A549 (cell line): ENCODE measurements at regions not wholly inside any gene's neighbourhood (a gene's known extent, or its start where the extent isn't known, plus 50 kb on each side); places are given as distances from the start of the nearest gene placed in this dataset.

Experiments
- ATAC-seq, 2 experiments: fragments of 200-7000 bp in 1 of 2; fragments of >200 bp in 1 of 2; cut with Nextera tagmentation in 1 of 2; cut with Tn5 transposase in 1 of 2; 3 replicates each; pipeline versions ENCODE4 v1.8.0 to v1.9.1; 2018 to 2020; ENCODE audit warnings: mild to moderate bottlenecking in 1 of 2, moderate library complexity in 1 of 2
- CTCF ChIA-PET: fragments of 300-600 bp; sonication (Branson Sonifier 250); formaldehyde crosslinking; extraction: SDS; loops from one replicate; lab custom pipeline; 2021; ENCODE audit warnings: antibody characterized with exemption, inconsistent platforms; lab: Yijun Ruan, JAX
- POLR2A ChIA-PET: fragments of 350-600 bp; formaldehyde crosslinking; extraction: SDS; loops from one replicate; lab custom pipeline; 2021; ENCODE audit warnings: antibody characterized with exemption, inconsistent platforms; lab: Yijun Ruan, JAX
- DNase-seq, 2 experiments: peaks; one replicate each; pipeline versions ENCODE4 v3.0.0 to v3.0.0-alpha.2; 2011 to 2016; ENCODE audit warnings: low read depth in 1 of 2, low spot score in 1 of 2
- FAIRE-seq: peaks from 2 replicates; lab custom pipeline; 2011; peaks lifted over from hg19 to GRCh38; lab: Jason Lieb, UNC
- H3K27ac ChIP-seq, 2 experiments: fragments of >200 bp; sonication (Bioruptor Twin); formaldehyde crosslinking; 3 replicates each; pipeline ENCODE4 v1.5.1; 2016 to 2017
- H3K4me1 ChIP-seq: fragments of >200 bp; sonication (Bioruptor Twin); formaldehyde crosslinking; 3 replicates; pipeline ENCODE4 v1.6.1; 2016
- H3K4me2 ChIP-seq: fragments of >200 bp; sonication (Bioruptor Twin); formaldehyde crosslinking; 3 replicates; pipeline ENCODE4 v1.6.1; 2016
- H3K4me3 ChIP-seq: fragments of >200 bp; sonication (Bioruptor Twin); formaldehyde crosslinking; 3 replicates; pipeline ENCODE4 v1.5.1; 2016
- H3K9me3 ChIP-seq: fragments of >200 bp; sonication (Bioruptor Twin); formaldehyde crosslinking; 3 replicates; pipeline ENCODE4 v1.6.1; 2016
- CBX2 ChIP-seq: fragments of 200-600 bp; sonication (generic); IDR thresholded peaks from 2 replicates; pipeline ENCODE4 v1.6.1; 2016; ENCODE audit warnings: low read depth, mild to moderate bottlenecking, borderline replicate concordance
- CBX8 ChIP-seq: fragments of 200-600 bp; sonication (generic); IDR thresholded peaks from 2 replicates; pipeline ENCODE4 v1.6.1; 2016
- CHD4 ChIP-seq: fragments of 200-600 bp; sonication (generic); IDR thresholded peaks from 2 replicates; pipeline ENCODE4 v1.6.1; 2016; ENCODE audit warnings: antibody characterized with exemption, mild to moderate bottlenecking, borderline replicate concordance
- E2F6 ChIP-seq: IDR thresholded peaks from 2 replicates; pipeline ENCODE4 v1.6.1; 2012; ENCODE audit warnings: low read depth, borderline replicate concordance
- EHMT2 ChIP-seq: fragments of 200-600 bp; sonication (generic); IDR thresholded peaks from 2 replicates; pipeline ENCODE4 v1.6.1; 2016; ENCODE audit warnings: antibody characterized with exemption, low read depth, mild to moderate bottlenecking, moderate library complexity
- FOSL2 ChIP-seq, 2 experiments: fragments of 450-650 bp in 1 of 2; fragments of >200 bp in 1 of 2; sonication (Bioruptor Twin) in 1 of 2; formaldehyde crosslinking; IDR thresholded peaks; 2 replicates each; pipeline versions ENCODE4 v1.5.0 to v1.6.1; 2016 to 2020; ENCODE audit warnings: mild to moderate bottlenecking in 1 of 2, moderate library complexity in 1 of 2
- FOXS1 ChIP-seq: fragments of 250-450 bp; sonication (Bioruptor Pico); IDR thresholded peaks from 2 replicates; pipeline ENCODE4 v1.5.0; 2020; ENCODE audit warnings: mild to moderate bottlenecking, moderate library complexity
- GATA3 ChIP-seq: IDR thresholded peaks from 2 replicates; pipeline ENCODE4 v1.6.1; 2012; ENCODE audit warnings: borderline replicate concordance
- HDAC2 ChIP-seq: fragments of 200-600 bp; sonication (generic); IDR thresholded peaks from 2 replicates; pipeline ENCODE4 v1.6.1; 2016
- HES2 ChIP-seq: fragments of >200 bp; sonication (Bioruptor Twin); formaldehyde crosslinking; IDR thresholded peaks from 2 replicates; pipeline ENCODE4 v1.6.1; 2016
- HEYL ChIP-seq: fragments of 250-450 bp; sonication (Bioruptor Pico); IDR thresholded peaks from 2 replicates; pipeline ENCODE4 v1.8.0; 2021; ENCODE audit warnings: mild to moderate bottlenecking, moderate library complexity
- HOXB5 ChIP-seq: fragments of 250-450 bp; sonication (Bioruptor Pico); IDR thresholded peaks from 2 replicates; pipeline ENCODE4 v1.5.0; 2020; ENCODE audit warnings: mild to moderate bottlenecking, moderate library complexity
- JUN ChIP-seq, 2 experiments: fragments of >200 bp; sonication (Bioruptor Twin); formaldehyde crosslinking; IDR thresholded peaks; 2 replicates in 1 of 2; 3 replicates in 1 of 2; pipeline ENCODE4 v1.6.1; 2016 to 2017
- KDM5A ChIP-seq: fragments of 200-600 bp; sonication (generic); IDR thresholded peaks from 2 replicates; pipeline ENCODE4 v1.6.1; 2016; ENCODE audit warnings: antibody characterized with exemption, mild to moderate bottlenecking
- MAX ChIP-seq: IDR thresholded peaks from 2 replicates; pipeline ENCODE4 v1.6.1; 2012
- MAZ ChIP-seq: fragments of 150-350 bp; IDR thresholded peaks from 2 replicates; pipeline ENCODE4 v1.6.1; 2014; ENCODE audit warnings: antibody characterized with exemption, low read depth, low read length, borderline replicate concordance
- MYC ChIP-seq: IDR thresholded peaks from 2 replicates; pipeline ENCODE4 v1.6.1; 2012; ENCODE audit warnings: mild to moderate bottlenecking, inconsistent platforms, low read length, improper control_type of control experiment, borderline replicate concordance
- NR3C1 ChIP-seq: fragments of >200 bp; sonication (Bioruptor Twin); formaldehyde crosslinking; IDR thresholded peaks from 3 replicates; pipeline ENCODE4 v1.6.1; 2017
- PBX3 ChIP-seq: IDR thresholded peaks from 2 replicates; pipeline ENCODE4 v1.6.1; 2012
- PHF8 ChIP-seq: fragments of 200-600 bp; sonication (generic); IDR thresholded peaks from 2 replicates; pipeline ENCODE4 v1.6.1; 2016; ENCODE audit warnings: low read depth, mild to moderate bottlenecking, antibody characterized with exemption, moderate library complexity, borderline replicate concordance
- POLR2A ChIP-seq: IDR thresholded peaks from 2 replicates; pipeline ENCODE4 v1.6.1; 2012; ENCODE audit warnings: mild to moderate bottlenecking, low read length
- RAD21 ChIP-seq, 2 experiments: fragments of >200 bp in 1 of 2; sonication (Bioruptor Twin) in 1 of 2; formaldehyde crosslinking in 1 of 2; IDR thresholded peaks in 1 of 2; conservative IDR thresholded peaks in 1 of 2; 2 replicates in 1 of 2; 3 replicates in 1 of 2; pipeline ENCODE4 v1.6.1; 2012 to 2018; ENCODE audit warnings: inconsistent platforms in 1 of 2
- RARB ChIP-seq: fragments of 250-450 bp; sonication (Bioruptor Pico); IDR thresholded peaks from 2 replicates; pipeline ENCODE4 v1.8.0; 2021; ENCODE audit warnings: mild to moderate bottlenecking, moderate library complexity
- RFX5 ChIP-seq: fragments of 450-650 bp; IDR thresholded peaks from 2 replicates; pipeline ENCODE4 v1.7.1; 2014; ENCODE audit warnings: antibody characterized with exemption, mild to moderate bottlenecking, moderate library complexity
- SMC3 ChIP-seq: fragments of >200 bp; sonication (Bioruptor Twin); formaldehyde crosslinking; IDR thresholded peaks from 3 replicates; pipeline ENCODE4 v1.6.1; 2018; ENCODE audit warnings: inconsistent platforms
- SREBF2 ChIP-seq: fragments of 450-650 bp; IDR thresholded peaks from 2 replicates; pipeline ENCODE4 v1.6.1; 2014; ENCODE audit warnings: mild to moderate bottlenecking, moderate library complexity
- TP53 ChIP-seq: fragments of 250-450 bp; sonication (Bioruptor Pico); IDR thresholded peaks from 2 replicates; pipeline ENCODE4 v1.5.0; 2021; ENCODE audit warnings: mild to moderate bottlenecking, moderate library complexity
- ZC3H11A ChIP-seq: fragments of 450-650 bp; IDR thresholded peaks from 2 replicates; pipeline ENCODE4 v1.6.1; 2014; ENCODE audit warnings: antibody characterized with exemption, mild to moderate bottlenecking
- ZNF302 ChIP-seq: fragments of 250-450 bp; sonication (Bioruptor Pico); IDR thresholded peaks from 2 replicates; pipeline ENCODE4 v1.9.0; 2021; ENCODE audit warnings: inconsistent platforms, mild to moderate bottlenecking, moderate library complexity
- ZSCAN20 ChIP-seq: fragments of 250-450 bp; sonication (Bioruptor Pico); IDR thresholded peaks from 2 replicates; pipeline ENCODE4 v1.8.0; 2022; ENCODE audit warnings: mild to moderate bottlenecking, moderate library complexity
- WGBS: methylation state at CpG from one replicate; pipeline ENCODE4 v1.1.6; 2017; ENCODE audit errors: missing lambda C conversion rate; 5-methylcytosine and 5-hydroxymethylcytosine counted together

GRCh38 chr5:68548959-68549676 lies 333.6 kb downstream of the PIK3R1 start (continued):
- TF ChIP-seq MAX = peak; percentile 94
- no peak for TF ChIP-seq KDM5A
- TF ChIP-seq CBX8 = no peak
- no peak for TF ChIP-seq MYC
- peak; percentile 76 to 82; a peak in 4 of 5 replicates for TF ChIP-seq JUN (IDR thresholded peaks at IDR 0.05)
- peak; percentile 63 for TF ChIP-seq E2F6
- TF ChIP-seq PBX3 = peak; percentile 96
- TF ChIP-seq EHMT2 = no peak

- ChIA-PET CTCF (interaction anchor here (1.2 kb wide), 1 partner anchor 278 kb away, joined by 3 read pairs; no protein-coding TSS in a partner anchor), POLR2A (no interaction called here)
- Histone ChIP-seq H3K4me2 (peak overlapping the region; percentile 76), H3K27ac (peak overlapping the region; percentile 69 to 80), H3K4me1 (peaks cover 52% of the 10 kb centered on the region), H3K4me3 (0 out of 3 replicates have a peak overlapping the region, but pooled peaks have one; percentile 2), H3K9me3 (no peaks in the 10 kb centered on the region)
- DNase-seq (no peak), ATAC-seq (no peak), FAIRE-seq (no peak)
- TF ChIP-seq HDAC2 (no peak), NR3C1 (no peak), SREBF2 (no peak), SMC3 (no peak), FOXS1 (CRISPR knock-in tag) (no peak), RARB (CRISPR knock-in tag) (no peak), TP53 (no peak), POLR2A (no peak), MYC (no peak), ZC3H11A (no peak), MAX (no peak), FOSL2 (IDR thresholded peaks at IDR 0.05) (no peak), FOSL2 (CRISPR knock-in tag; IDR thresholded peaks at IDR 0.05) (no peak), ZSCAN20 (CRISPR knock-in tag) (no peak), ZNF302 (CRISPR knock-in tag) (no peak), HES2 (no peak), EHMT2 (no peak)
Observed at GRCh38 chr5:68550015-68550414, 334.5 kb downstream of the PIK3R1 start.

GRCh38 chr5:68551436-68551835 lies 335.9 kb downstream of the PIK3R1 start:
- CTCF ChIA-PET = no interaction called here
- 96% methylated on average over 5 of the region's 5 CpGs for WGBS

More at GRCh38 chr5:68551436-68551835, 335.9 kb downstream of the PIK3R1 start:
- no peak overlapping the region for H3K4me2 ChIP-seq
- DNase-seq (no peak), FAIRE-seq (no peak), ATAC-seq (no peak)
- POLR2A ChIA-PET = no interaction called here
- no peak overlapping the region for H3K4me3 ChIP-seq
- no peak for TF ChIP-seq RFX5
- TF ChIP-seq CHD4 = no peak
- TF ChIP-seq HOXB5 = no peak
- TF ChIP-seq HEYL (CRISPR knock-in tag) = no peak
- no peak for TF ChIP-seq ZC3H11A
- no peak for TF ChIP-seq FOSL2 (IDR thresholded peaks at IDR 0.05)
- no peak for TF ChIP-seq FOSL2 (CRISPR knock-in tag; IDR thresholded peaks at IDR 0.05)
- TF ChIP-seq HES2 = no peak
- TF ChIP-seq PHF8 = no peak
- no peak for TF ChIP-seq MYC
- TF ChIP-seq SMC3 = no peak
- no peak for TF ChIP-seq MAZ
- no peak for TF ChIP-seq RAD21 (conservative IDR thresholded peaks at IDR 0.05 in 1 of 2, IDR thresholded peaks at IDR 0.05 in 1 of 2)
- TF ChIP-seq ZNF302 (CRISPR knock-in tag) = no peak
- no peak for TF ChIP-seq HDAC2
- no peak for TF ChIP-seq CBX2
- TF ChIP-seq PBX3 = no peak
- TF ChIP-seq GATA3 = no peak
- peaks cover 47% of the 10 kb centered on the region for H3K4me1 ChIP-seq
- H3K9me3 ChIP-seq = no peaks in the 10 kb centered on the region
- H3K27ac ChIP-seq = peak overlapping the region in 1 of 2 experiments; percentile 80; a peak in 3 of 6 replicates
